Common myeloid progenitor, CD34-positive (primary cell): ENCODE measurements at regions not wholly inside any gene's neighbourhood (a gene's known extent, or its start where the extent isn't known, plus 50 kb on each side); places are given as distances from the start of the nearest gene placed in this dataset.
A peak's percentile ranks its signal among the peaks of the same experiment; 100 is the strongest.
"Not testable (repeated sequence)": the region's sequence is repeated elsewhere in the genome, so short reads cannot be mapped to it uniquely, and the experiment has no call there.

Experiments used
- CTCF ChIA-PET: fragments of 350-600 bp; sonication (Branson Sonifier 250); formaldehyde crosslinking; loops from one replicate; lab custom pipeline; 2021; ENCODE audit warnings: antibody characterized with exemption; lab: Charles Lee
- POLR2A ChIA-PET: fragments of 350-600 bp; sonication (Branson Sonifier 250); formaldehyde crosslinking; loops from one replicate; lab custom pipeline; 2021; ENCODE audit warnings: antibody characterized with exemption; lab: Charles Lee
- DNase-seq, 3 donors: peaks; one replicate each; pipeline versions ENCODE4 v3.0.0 to v3.0.0-alpha.2; 2013
- H3K27ac ChIP-seq, 2 experiments: 1 replicate in 1 of 2; 2 replicates in 1 of 2; pipeline ENCODE4 v1.7.0; 2013; ENCODE audit warnings: inconsistent platforms in 2 of 2, low read length in 2 of 2, mild to moderate bottlenecking in 2 of 2, low read depth in 1 of 2, moderate library complexity in 1 of 2; ENCODE audit not compliant: severe bottlenecking in 2 of 2, insufficient read depth in 1 of 2, poor library complexity in 1 of 2
- H3K27me3 ChIP-seq, 5 experiments: replicated peaks in 2 of 5; 1 replicate in 3 of 5; 2 replicates in 2 of 5; pipeline versions ENCODE4 v1.6.1 to v1.7.0; 2013; ENCODE audit warnings: low read length in 4 of 5, mild to moderate bottlenecking in 2 of 5, moderate library complexity in 2 of 5, inconsistent platforms in 1 of 5; ENCODE audit not compliant: insufficient read depth in 5 of 5, control insufficient read depth in 4 of 5
- H3K36me3 ChIP-seq, 4 experiments: 1 replicate in 2 of 4; 2 replicates in 2 of 4; pipeline versions ENCODE4 v1.6.1 to v1.7.0; 2013; ENCODE audit warnings: low read length in 3 of 4, control low read depth in 1 of 4, mild to moderate bottlenecking in 1 of 4; ENCODE audit not compliant: control insufficient read depth in 4 of 4, insufficient read depth in 4 of 4
- H3K4me1 ChIP-seq, 4 experiments: 1 replicate in 3 of 4; 2 replicates in 1 of 4; pipeline versions ENCODE4 v1.6.1 to v1.7.1; 2013; ENCODE audit warnings: low read length in 3 of 4, mild to moderate bottlenecking in 3 of 4, control low read depth in 1 of 4, inconsistent platforms in 1 of 4, moderate library complexity in 1 of 4; ENCODE audit not compliant: control insufficient read depth in 4 of 4, insufficient read depth in 4 of 4; ENCODE audit errors: control extremely low read depth in 1 of 4
- H3K4me3 ChIP-seq, 7 experiments: 1 replicate in 4 of 7; 2 replicates in 3 of 7; pipeline versions ENCODE4 v1.5.1 to v1.7.0; 2013; ENCODE audit warnings: mild to moderate bottlenecking in 7 of 7, low read length in 6 of 7, moderate library complexity in 6 of 7, inconsistent platforms in 2 of 7, low read depth in 2 of 7, control low read depth in 1 of 7; ENCODE audit not compliant: insufficient read depth in 4 of 7, control insufficient read depth in 1 of 7; ENCODE audit errors: extremely low read depth in 1 of 7
- H3K9me3 ChIP-seq, 5 experiments: 1 replicate in 4 of 5; 2 replicates in 1 of 5; pipeline versions ENCODE4 v1.6.1 to v1.7.1; 2013; ENCODE audit warnings: low read length in 4 of 5, mild to moderate bottlenecking in 2 of 5, inconsistent platforms in 1 of 5, low read depth in 1 of 5, moderate library complexity in 1 of 5; ENCODE audit not compliant: control insufficient read depth in 4 of 5, insufficient read depth in 2 of 5; ENCODE audit errors: control extremely low read depth in 1 of 5
- WGBS: methylation state at CpG from one replicate; pipeline ENCODE4 v1.1.5; 2013; ENCODE audit not compliant: insufficient coverage; 5-methylcytosine and 5-hydroxymethylcytosine counted together

DNA sequence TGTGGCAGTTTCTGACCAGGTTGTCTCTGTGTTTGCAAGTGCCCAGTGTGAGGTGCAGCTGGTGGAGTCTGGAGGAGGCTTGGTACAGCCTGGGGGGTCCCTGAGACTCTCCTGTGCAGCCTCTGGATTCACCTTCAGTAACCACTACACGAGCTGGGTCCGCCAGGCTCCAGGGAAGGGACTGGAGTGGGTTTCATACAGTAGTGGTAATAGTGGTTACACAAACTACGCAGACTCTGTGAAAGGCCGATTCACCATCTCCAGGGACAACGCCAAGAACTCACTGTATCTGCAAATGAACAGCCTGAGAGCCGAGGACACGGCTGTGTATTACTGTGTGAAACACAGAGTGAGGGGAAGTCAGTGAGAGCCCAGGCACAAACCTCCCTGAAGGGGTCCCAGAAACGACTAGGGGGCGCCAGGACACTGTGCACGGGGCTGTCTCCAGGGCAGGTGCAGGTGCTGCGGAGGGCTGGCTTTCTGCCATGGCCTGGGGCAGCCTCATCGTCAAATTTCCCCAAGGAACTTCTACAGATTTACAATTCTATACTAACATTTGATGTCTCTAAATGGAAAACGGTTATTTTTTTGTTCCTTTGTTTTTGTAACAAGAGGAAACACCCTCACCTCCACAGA is 187.0 kb upstream of the TP53TG3D start:
- DNase-seq, result peak in 2 of 3 donors; percentile 3 to 11
- H3K36me3 ChIP-seq, H3K4me3 ChIP-seq, POLR2A ChIA-PET, H3K4me1 ChIP-seq, H3K27ac ChIP-seq, CTCF ChIA-PET, H3K27me3 ChIP-seq, H3K9me3 ChIP-seq: not testable (repeated sequence)
- 40% methylated on average over 6 of the region's 13 CpGs for WGBS

DNA sequence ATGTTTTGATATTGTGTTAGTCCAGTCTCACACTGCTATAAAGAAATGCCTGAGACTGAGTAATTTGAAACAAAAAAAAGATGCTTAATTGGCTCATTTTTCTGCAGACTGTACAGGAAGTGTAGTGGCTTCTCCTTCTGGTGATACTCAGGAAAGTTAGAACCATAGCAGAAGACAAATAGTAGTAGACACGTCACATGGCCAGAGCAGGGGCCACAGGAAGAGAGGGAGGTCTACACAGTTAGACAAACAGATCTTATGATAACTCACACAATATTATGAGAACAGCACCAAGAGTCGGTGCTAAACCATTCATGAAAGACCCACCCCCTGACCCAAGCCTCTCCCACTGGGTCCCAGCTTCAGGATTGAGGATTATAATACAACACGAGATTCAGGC is 181.5 kb upstream of the TP53TG3D start:
- H3K27ac ChIP-seq, POLR2A ChIA-PET: not testable (repeated sequence)
- no CpG with 5 or more reads among the region's 3 CpGs for WGBS

GRCh38 chr16:32083891-32084290 is 169.2 kb upstream of the TP53TG3D start:
- H3K27ac ChIP-seq, H3K4me1 ChIP-seq, DNase-seq, CTCF ChIA-PET, H3K4me3 ChIP-seq, H3K36me3 ChIP-seq, H3K27me3 ChIP-seq, H3K9me3 ChIP-seq, POLR2A ChIA-PET: not testable (repeated sequence)
- no CpG with 5 or more reads among the region's 15 CpGs for WGBS

More for the DNA sequence above, 181.5 kb upstream of the TP53TG3D start:
- DNase-seq, H3K4me3 ChIP-seq, H3K9me3 ChIP-seq, H3K4me1 ChIP-seq, H3K27me3 ChIP-seq, H3K36me3 ChIP-seq, CTCF ChIA-PET: not testable (repeated sequence)

DNA sequence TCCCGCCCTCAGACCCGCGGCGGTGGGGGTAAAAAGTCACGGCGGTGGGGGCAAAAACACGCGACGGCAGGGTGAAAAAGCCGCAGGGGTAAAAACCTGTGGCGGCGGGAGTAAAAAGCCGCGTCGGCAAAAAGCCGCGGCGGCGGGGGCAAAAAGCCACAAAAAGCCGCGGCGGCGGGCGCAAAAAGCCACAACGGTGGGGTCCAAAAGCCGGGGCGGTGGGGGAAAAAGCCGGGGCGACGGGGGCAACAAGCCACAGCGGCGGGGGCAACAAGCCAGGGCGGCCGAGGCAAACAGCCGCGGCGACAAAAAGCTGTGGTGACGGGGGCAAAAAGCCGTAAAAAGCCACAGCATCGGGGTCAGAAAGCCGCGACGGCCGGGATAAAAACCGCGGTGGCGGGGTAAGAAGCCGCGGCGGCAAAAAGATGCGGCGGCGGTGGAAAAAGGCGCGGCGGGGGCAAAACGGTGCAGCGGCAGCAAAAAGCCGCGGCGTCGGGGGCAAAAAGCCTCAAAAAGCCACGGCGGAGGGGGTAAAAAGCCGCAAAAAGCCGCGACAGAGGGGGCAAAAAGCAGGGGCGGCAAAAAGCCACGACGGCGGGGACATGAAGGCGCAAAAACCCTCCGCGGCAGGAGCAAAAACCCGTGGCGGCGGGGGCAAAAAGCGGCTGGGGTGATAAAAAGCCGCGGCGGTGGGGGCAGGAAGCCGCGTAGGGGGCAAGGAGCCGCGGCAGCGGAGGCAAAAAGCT is 168.3 kb upstream of the TP53TG3D start:
- H3K4me1 ChIP-seq, H3K4me3 ChIP-seq, H3K27ac ChIP-seq, H3K27me3 ChIP-seq, H3K36me3 ChIP-seq, H3K9me3 ChIP-seq, POLR2A ChIA-PET, CTCF ChIA-PET: not testable (repeated sequence)
- 22% methylated on average over 15 of the region's 86 CpGs for WGBS
- peak in 2 of 3 donors; percentile 17 to 24 for DNase-seq

DNA sequence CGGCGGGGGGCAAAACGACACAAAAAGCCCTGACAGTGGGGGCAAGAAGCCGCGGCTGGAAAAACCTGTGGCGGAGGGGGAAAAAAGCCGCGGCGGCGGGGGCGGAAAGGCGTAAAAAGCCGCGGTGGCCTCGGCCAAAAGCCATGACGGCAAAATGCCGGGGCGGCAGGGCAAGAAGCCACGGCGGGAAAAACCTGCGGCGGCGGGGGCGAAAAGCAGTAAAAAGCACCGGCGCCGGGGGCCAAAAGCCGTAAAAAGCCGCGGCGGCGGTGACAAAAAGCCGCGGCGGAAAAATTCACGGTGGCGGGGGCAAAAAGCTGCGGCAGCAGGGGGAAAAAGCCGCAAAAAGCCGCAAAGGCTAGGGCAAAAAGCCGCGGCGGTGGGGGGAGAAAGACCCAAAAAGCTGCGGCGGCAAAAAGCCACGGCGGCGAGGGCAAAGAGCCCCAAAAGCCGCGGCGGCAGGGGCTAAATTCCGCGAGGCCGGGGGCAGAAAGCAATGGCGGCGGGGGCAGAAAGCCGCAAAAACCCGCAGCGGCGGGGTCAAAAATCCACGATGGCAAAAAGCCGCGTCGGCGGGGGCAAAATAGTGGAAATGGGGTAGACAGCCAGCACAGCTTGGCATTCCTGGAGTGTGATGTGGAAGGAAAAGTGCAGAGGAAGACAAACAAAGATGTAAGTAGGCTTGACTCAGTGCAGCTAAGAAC is 167.5 kb upstream of the TP53TG3D start:
- WGBS, result 18% methylated on average over 22 of the region's 65 CpGs
- peak in 2 of 3 donors; percentile 19 to 26 for DNase-seq
- H3K4me1 ChIP-seq, POLR2A ChIA-PET, H3K36me3 ChIP-seq, H3K27ac ChIP-seq, H3K9me3 ChIP-seq, CTCF ChIA-PET, H3K27me3 ChIP-seq: not testable (repeated sequence)
- peak overlapping the region in 2 of 7 experiments; percentile 33 to 42 for H3K4me3 ChIP-seq

DNA sequence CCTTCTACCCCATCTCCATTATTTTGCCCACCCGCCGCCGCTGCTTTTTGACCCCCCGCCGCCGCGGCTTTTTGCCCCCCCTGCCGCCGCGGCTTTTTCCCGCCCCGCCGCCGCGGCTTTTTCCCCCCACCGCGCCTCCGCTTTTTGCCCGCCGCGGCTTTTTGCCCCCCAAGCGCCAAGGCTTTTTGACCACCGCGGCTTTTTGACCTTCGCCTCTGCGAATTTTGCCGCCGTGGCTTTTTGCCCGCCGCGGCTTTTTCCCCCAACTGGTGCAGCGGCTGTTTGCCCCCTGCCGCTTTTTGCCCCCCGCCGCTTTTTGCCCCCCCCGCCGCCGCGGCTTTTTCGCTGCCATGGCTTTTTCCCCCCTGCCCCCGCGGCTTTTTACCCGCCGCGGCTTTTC is 137.5 kb upstream of the TP53TG3D start:
- POLR2A ChIA-PET, CTCF ChIA-PET, DNase-seq, H3K9me3 ChIP-seq, H3K27ac ChIP-seq, H3K27me3 ChIP-seq, H3K4me1 ChIP-seq, H3K36me3 ChIP-seq: not testable (repeated sequence)
- 11% methylated on average over 23 of the region's 45 CpGs for WGBS
- peak overlapping the region in 1 of 7 experiments; percentile 65 for H3K4me3 ChIP-seq

DNA sequence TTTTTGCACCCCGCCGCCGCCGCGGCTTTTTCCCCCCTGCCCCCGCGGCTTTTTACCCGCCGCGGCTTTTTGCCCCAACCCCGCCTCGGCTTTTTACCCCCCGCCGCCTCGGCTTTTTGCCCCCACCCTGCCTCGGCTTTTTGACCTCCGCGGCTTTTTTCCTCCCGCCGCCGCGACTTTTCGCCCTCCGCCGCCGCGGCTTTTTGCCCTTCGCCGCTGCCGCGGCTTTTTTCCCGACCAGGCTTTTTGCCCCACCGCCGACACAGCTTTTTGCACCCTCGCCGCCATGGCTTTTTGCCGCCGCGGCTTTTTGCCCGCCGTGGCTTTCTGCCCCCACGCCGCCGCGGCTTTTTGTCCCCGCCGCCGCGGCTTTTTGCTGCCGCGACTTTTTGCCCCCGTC is 137.0 kb upstream of the TP53TG3D start:
- H3K27ac ChIP-seq, result no peak overlapping the region
- WGBS, result 3% methylated on average over 13 of the region's 52 CpGs
- peak in 2 of 3 donors; percentile 24 to 42 for DNase-seq

More for the DNA sequence above, 137.0 kb upstream of the TP53TG3D start:
- peaks cover 0 to 5% (median 0%) of the 10 kb centered on the region in 5 experiments for H3K27me3 ChIP-seq
- no peaks in the 10 kb centered on the region for H3K4me1 ChIP-seq
- H3K9me3 ChIP-seq, result no peaks in the 10 kb centered on the region
- H3K4me3 ChIP-seq, result peak overlapping the region in 5 of 7 experiments; percentile 19 to 65 (median 32)
- H3K36me3 ChIP-seq, result no peaks in the 10 kb centered on the region
- ChIA-PET CTCF (no interaction called here), POLR2A (no interaction called here)
